ENCODE measurements at regions not wholly inside any gene's neighbourhood (a gene's known extent, or its start where the extent isn't known, plus 50 kb on each side); places are given as distances from the start of the nearest gene placed in this dataset.

DNA sequence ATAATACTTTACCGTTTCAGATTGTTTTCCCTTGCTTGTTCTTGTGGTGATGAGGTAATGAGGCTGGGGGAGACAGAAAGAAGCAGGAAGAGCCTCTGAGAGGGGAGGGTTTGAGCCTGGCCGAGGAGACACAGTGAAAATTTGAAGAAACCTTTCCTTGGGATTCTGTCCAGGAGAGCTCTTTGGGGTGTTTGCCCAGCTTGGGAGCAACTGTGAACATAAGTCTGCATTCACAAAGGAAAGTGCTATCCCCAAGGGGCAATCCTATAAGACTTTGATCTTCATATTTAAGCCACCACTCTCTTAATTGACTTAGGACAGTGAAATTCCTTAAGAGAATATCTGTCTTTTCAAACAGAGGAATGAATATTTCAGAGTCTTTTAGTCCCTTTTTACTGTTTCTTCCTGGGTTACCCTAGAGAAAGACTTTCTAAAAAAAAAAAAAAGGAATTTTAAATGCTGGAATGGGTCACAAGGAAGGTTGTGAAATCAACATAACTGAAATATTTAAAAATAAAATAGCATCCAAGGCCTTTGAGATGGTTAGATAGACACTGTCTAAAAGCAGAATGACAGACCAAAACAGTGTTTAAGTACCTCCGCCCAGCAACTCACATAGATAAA is 52.5 kb upstream of the STAM2 start:
- no peak overlapping the region for H3K4me3 ChIP-seq
- H3K36me3 ChIP-seq = no peaks in the 10 kb centered on the region
- H3K27me3 ChIP-seq (replicated peaks) = no peaks in the 10 kb centered on the region
- no peaks in the 10 kb centered on the region for H3K9me3 ChIP-seq (replicated peaks)
- peaks cover 13% of the 10 kb centered on the region for H3K4me1 ChIP-seq (replicated peaks)
- no peak for DNase-seq (ENCODE audit: low read depth in 1 of 2, low spot score in 2 of 2)
- no peak overlapping the region for H3K27ac ChIP-seq

DNA sequence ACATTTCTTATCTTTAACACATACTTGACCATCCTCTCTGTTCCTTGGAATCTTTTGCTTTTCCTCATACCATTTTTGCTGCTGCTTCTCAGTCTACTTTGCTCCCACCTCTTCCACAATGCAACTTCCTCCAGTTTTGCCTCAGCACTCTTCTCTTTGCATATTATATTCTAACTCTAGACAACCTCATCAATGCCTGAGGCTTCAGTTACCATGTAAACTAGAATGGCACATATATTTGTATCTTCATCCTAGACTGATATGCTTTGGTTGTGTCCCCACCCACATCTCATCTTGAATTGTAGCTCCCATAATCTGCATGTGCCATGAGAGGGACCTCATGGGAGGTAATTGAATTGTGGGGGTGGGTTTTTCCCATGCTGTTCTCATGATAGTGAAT is 55.9 kb upstream of the STAM2 start:
- Histone ChIP-seq H3K27ac (no peak overlapping the region), H3K36me3 (no peaks in the 10 kb centered on the region), H3K27me3 (replicated peaks) (no peaks in the 10 kb centered on the region), H3K9me3 (replicated peaks) (no peaks in the 10 kb centered on the region), H3K4me1 (replicated peaks) (no peaks in the 10 kb centered on the region), H3K4me3 (no peak overlapping the region)
- no peak for DNase-seq (ENCODE audit: low read depth in 1 of 2, low spot score in 2 of 2)

DNA sequence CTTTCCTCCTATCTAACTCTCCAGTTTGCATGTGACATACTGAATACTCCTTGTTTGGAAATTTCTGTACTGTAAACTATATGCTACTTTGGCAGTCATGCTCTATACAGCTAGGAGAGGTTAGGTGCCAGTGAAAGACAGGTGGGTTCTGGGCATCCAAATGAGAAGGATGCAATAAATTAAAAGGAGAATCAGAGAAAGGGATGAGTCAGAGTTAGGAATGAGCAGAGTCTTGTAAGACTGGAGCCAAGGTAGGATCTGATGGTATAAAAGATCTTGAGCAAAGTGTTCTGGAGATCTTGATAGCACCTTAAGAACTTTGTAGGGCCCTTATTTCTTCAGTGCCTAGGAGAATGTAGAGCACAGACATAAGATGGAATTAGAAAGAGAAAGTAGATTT is 58.7 kb upstream of the STAM2 start:
- Histone ChIP-seq H3K27ac (no peak overlapping the region), H3K9me3 (replicated peaks) (no peaks in the 10 kb centered on the region; the same call in 1 of the 2 replicates), H3K4me1 (replicated peaks) (no peaks in the 10 kb centered on the region), H3K27me3 (replicated peaks) (no peaks in the 10 kb centered on the region), H3K36me3 (no peaks in the 10 kb centered on the region), H3K4me3 (no peak overlapping the region)
- no peak for DNase-seq (ENCODE audit: low read depth in 1 of 2, low spot score in 2 of 2)

DNA sequence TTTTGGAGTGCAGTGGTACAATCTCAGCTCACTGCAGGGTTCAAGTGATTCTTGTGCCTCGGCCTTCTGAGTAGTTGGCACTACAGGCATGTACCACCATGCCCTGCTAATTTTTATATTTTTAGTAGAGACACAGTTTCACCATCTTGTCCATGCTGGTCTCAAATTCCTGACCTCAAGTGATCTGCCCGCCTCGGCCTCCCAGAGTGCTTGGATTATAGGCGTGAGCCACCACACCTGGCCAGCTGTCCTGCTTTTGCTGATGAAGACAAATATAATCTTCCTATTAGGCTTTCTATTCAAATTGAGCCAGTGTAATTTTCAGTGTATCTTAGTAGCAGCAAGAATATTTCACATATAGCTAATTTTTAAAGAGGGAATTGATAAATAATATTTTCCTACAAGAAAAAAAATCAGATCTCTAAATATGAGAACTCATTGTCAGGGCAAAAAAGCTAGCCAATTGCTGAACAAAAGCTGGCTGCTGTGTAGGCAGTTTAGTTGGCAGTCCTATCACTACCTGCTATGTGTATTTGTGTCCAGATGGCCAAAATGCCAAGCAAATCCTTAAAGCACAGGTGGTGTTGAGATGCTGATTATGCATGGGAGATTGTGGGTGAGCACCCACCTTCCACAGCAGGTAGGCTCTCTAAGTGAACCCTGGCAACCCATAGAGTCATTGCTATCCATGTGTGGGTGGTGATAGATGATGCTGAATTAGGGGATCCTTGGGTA is 60.8 kb upstream of the STAM2 start:
- no peak overlapping the region for H3K27ac ChIP-seq
- H3K27me3 ChIP-seq (replicated peaks) = no peaks in the 10 kb centered on the region
- no peak overlapping the region for H3K4me3 ChIP-seq
- H3K4me1 ChIP-seq (replicated peaks) = peaks cover 6% of the 10 kb centered on the region
- H3K36me3 ChIP-seq = no peaks in the 10 kb centered on the region
- peaks cover 6% of the 10 kb centered on the region; the same call in 1 of the 2 replicates for H3K9me3 ChIP-seq (replicated peaks)
- DNase-seq (ENCODE audit: low read depth in 1 of 2, low spot score in 2 of 2) = no peak

DNA sequence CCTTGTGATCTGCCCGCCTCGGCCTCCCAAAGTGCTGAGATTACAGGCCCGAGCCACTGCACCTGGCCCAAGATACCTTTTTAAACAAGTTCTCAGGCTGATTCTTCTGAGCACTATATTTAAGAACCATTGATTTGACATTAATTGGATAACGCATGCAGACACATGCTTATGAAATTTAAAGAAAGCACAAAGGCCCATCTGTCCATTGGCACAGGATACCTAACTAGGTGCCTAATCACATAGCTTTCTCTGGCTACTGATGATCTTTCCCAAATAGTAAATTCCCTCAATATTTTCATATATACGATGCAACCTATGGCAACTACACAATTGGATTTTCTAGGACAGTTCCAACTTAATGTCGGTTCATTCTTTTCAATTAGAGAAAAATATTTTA is 62.5 kb upstream of the STAM2 start:
- no peak for DNase-seq (ENCODE audit: low read depth in 1 of 2, low spot score in 2 of 2)
- no peak overlapping the region for H3K4me3 ChIP-seq
- peaks cover 6% of the 10 kb centered on the region; the same call in 1 of the 2 replicates for H3K9me3 ChIP-seq (replicated peaks)
- peaks cover 7% of the 10 kb centered on the region for H3K4me1 ChIP-seq (replicated peaks)
- H3K27ac ChIP-seq = no peak overlapping the region
- H3K36me3 ChIP-seq = no peaks in the 10 kb centered on the region
- no peaks in the 10 kb centered on the region for H3K27me3 ChIP-seq (replicated peaks)

DNA sequence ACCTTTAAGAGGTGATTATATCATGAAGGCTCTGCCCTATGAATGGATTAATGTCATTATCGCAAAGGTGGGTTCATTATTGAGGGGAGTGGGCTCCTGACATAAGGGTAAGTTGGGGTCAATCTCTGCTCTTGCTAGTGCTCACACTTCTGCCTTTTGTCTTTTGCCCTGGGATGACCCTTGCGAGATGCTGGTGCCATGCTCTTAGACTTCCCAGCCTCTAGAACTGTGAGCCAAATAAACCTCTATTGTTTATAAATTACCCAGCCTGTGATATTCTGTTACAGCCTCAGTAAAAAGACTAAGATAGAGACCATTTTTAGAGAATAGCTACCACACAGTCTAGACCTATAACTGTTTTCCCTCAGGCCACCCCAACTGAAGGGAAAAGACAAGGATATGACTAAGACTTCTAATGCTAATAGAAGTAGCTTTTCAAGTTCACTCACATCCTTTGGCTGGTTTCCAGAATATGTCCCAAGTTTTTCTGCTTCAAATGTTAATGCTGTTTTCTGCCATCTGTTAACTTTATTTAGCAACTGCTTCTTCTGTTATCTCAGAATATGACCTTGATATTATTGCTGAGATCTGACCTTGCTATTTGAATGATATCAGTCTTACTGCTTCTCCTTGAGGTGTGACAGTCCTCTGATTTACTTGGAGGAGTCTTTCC is 65.1 kb upstream of the STAM2 start:
- Histone ChIP-seq H3K4me3 (no peak overlapping the region), H3K36me3 (no peaks in the 10 kb centered on the region), H3K9me3 (replicated peaks) (peaks cover 6% of the 10 kb centered on the region; the same call in 1 of the 2 replicates), H3K27me3 (replicated peaks) (no peaks in the 10 kb centered on the region), H3K27ac (no peak overlapping the region), H3K4me1 (replicated peaks) (peaks cover 7% of the 10 kb centered on the region)
- peak in 1 of 2 experiments; percentile 10 for DNase-seq (ENCODE audit: low read depth in 1 of 2, low spot score in 2 of 2)

DNA sequence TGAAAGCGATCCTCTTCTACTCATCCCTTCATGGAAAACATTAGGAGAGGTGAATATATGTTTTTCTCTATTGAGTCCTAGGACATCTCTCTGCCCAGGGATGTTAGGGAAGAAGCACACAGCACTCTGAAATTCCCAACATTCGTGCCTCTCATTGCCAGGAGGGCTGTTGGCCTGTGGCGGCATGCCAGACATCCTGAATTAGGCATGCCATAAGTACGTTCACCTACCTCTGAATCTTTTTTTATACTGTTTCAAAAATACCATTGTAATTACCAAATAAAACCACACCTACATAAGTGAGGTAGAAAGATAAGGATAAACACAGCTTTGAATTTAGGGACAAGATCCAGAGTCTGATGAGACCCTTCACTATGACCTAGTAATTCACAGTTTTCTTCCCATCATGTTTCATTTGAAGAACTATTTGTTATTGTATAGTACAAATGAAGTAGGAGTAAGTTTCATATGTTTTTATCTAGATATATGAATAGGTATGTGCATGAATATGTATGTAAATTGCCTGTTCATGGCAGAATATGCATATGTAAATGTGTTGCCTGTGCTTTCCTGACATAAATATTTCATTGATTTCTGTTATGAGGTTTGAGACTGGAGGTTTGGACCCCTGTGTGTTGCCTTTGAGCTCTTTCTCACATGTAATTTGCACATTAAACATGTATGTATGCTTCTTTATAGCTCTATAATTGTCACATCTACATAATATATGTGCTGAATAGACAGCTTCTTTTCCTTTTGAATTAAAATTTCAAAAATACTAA is 66.6 kb upstream of the STAM2 start:
- Histone ChIP-seq H3K36me3 (no peaks in the 10 kb centered on the region), H3K27me3 (replicated peaks) (no peaks in the 10 kb centered on the region), H3K9me3 (replicated peaks) (peaks cover 6% of the 10 kb centered on the region; the same call in 1 of the 2 replicates), H3K4me3 (no peak overlapping the region), H3K4me1 (replicated peaks) (peaks cover 7% of the 10 kb centered on the region), H3K27ac (no peak overlapping the region)
- no peak for DNase-seq (ENCODE audit: low read depth in 1 of 2, low spot score in 2 of 2)

DNA sequence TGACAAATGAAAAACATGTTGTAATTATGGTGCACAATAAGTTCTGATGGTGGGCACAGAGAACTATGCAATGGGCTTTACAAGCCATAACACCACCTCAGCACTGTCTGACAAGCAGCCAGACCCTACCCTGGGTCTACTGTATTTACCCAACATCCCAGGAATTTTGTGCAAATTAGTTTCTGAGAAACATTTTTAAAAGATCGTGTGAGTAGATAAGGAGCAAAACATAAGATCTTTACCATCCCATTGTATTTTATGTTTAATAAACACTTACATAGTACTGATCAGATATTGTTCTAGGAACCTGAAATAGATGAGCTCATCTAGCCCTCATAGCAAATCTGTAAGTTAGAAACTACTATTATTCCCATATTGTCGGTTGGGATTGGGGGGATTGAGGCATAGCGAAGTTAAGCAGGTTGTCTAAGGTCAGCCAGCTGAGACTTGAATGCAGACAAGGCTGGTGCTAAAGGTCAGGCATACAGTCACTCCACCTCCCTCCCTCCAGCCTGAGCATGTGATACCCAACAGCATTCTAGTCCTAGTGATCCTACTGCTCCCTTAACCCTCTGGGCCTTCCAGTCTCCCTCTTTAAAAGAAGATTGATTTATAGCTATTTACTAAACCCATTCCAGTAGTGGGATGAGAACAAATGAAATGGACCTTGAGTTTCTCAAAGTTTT is 67.4 kb upstream of the STAM2 start:
- H3K27me3 ChIP-seq (replicated peaks) = no peaks in the 10 kb centered on the region
- H3K36me3 ChIP-seq = no peaks in the 10 kb centered on the region
- DNase-seq (ENCODE audit: low read depth in 1 of 2, low spot score in 2 of 2) = no peak
- H3K27ac ChIP-seq = no peak overlapping the region
- peaks cover 7% of the 10 kb centered on the region for H3K4me1 ChIP-seq (replicated peaks)
- H3K4me3 ChIP-seq = no peak overlapping the region
- peaks cover 6% of the 10 kb centered on the region; the same call in 1 of the 2 replicates for H3K9me3 ChIP-seq (replicated peaks)

DNA sequence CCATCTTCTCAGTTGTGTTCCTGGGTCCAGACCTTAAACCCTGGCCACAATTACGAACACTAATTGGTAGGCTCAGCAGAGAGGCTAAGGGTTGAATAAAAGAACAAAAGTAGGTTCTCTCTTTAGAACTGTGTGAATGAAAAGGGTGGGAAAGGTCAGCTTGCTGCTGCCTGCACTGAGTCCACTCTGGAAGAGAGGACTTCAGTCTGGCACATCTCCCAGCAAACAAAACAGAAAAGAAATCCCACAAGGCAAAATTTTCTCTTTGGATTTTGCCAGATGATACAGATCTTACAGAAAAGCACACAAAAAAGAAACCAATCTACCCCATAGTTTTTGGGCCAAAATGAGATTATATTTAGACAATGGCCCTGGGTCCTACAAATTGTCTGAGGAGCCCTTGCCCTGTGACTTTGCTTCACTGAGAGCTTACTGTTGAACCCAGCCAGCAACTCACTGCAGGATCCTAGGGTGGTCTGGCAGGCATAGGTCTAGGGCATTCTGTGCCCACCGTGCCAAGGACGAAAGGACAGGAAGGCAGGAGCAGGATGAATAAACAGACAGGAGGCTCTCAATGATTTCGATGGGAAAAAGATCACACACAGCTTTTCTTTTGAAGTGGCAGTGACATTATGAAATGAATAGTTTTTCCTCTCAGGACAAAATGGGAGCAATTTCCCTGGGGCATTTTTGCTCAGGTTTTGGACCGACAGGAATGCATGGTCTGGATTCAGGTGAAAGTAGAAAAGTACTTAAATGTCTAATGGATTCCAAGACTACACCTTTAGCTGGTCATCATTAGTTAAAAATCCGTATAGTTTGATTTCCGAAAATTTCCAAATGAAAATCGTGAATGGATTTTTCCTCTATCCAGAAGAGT is 68.4 kb upstream of the STAM2 start:
- no peak overlapping the region for H3K27ac ChIP-seq
- H3K9me3 ChIP-seq (replicated peaks) = peaks cover 6% of the 10 kb centered on the region; the same call in 1 of the 2 replicates
- no peak for DNase-seq (ENCODE audit: low read depth in 1 of 2, low spot score in 2 of 2)
- no peaks in the 10 kb centered on the region for H3K36me3 ChIP-seq
- no peak overlapping the region for H3K4me3 ChIP-seq
- no peaks in the 10 kb centered on the region for H3K27me3 ChIP-seq (replicated peaks)
- H3K4me1 ChIP-seq (replicated peaks) = peaks cover 7% of the 10 kb centered on the region

DNA sequence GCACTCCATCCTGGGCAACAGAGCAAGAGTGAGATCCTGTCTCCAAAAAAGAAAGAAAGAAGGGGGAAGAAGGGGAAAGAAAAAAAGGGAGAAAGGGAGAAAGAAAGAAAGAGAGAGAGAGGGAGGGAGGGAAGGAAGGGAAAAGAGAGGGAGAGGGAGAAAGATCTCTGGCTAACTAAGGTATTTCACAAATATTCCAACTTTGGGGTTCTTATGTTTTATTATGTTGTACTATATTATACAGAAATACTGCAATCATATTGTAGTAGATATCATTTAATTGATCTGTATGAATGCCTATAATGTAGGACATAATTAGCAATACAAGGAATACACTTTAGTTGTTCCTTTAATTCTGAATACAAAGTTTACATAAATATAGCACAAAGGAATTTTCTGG is 70.1 kb upstream of the STAM2 start:
- Histone ChIP-seq H3K4me1 (replicated peaks) (peaks cover 7% of the 10 kb centered on the region), H3K27me3 (replicated peaks) (no peaks in the 10 kb centered on the region), H3K9me3 (replicated peaks) (no peaks in the 10 kb centered on the region; the same call in 1 of the 2 replicates), H3K27ac (no peak overlapping the region), H3K4me3 (no peak overlapping the region), H3K36me3 (no peaks in the 10 kb centered on the region)
- no peak for DNase-seq (ENCODE audit: low read depth in 1 of 2, low spot score in 2 of 2)

DNA sequence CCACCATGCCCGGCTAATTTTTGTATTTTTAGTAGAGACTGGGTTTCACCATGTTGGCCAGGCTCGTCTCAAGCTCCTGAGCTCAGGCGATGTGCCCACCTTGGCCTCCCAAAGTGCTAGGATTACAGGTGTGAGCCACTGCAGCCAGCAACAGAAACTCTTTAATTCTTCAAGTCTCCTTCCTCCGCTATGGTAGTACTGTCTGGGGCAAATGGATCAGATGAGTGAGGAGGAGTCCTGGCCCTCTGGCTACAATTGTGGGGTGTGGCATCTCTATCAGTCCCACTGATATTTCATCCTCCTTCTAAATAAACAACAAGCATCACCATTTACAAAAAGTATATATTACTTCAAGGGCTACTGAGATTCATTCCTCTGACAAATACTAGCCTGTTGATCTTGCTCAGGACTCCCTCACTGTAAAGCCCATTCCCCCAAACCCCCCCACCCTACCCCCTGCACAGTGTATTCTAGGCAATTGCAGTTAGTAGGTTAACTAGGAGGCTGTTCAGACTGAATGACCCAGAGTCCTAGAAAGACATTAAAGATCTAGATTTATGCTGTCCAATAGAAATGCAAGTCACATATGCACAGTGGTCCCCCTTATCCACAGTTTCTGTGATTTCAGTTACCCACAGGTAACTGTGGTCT is 71.2 kb upstream of the STAM2 start:
- Histone ChIP-seq H3K4me1 (replicated peaks) (no peaks in the 10 kb centered on the region), H3K27ac (no peak overlapping the region), H3K36me3 (no peaks in the 10 kb centered on the region), H3K4me3 (no peak overlapping the region), H3K27me3 (replicated peaks) (no peaks in the 10 kb centered on the region), H3K9me3 (replicated peaks) (no peaks in the 10 kb centered on the region)
- no peak for DNase-seq (ENCODE audit: low read depth in 1 of 2, low spot score in 2 of 2)

DNA sequence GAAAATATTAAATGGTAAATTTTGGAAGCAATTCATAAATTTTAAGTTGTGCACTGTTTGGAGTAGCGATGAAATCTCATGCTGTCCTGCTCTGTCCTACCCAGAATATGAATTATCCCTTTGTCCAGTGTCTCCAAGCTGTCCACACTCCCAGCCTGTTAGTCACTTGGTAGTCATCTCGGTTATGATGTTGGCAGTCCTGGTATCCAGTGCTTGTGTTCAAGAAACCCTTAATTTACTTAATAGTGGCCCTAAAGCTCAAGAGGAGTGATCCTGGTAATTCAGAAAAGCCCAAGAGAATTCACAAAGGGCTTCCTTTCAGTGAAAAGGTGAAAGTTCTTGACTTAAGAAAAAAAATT is 71.8 kb upstream of the STAM2 start:
- DNase-seq (ENCODE audit: low read depth in 1 of 2, low spot score in 2 of 2) = no peak
- Histone ChIP-seq H3K4me1 (replicated peaks) (no peaks in the 10 kb centered on the region), H3K27ac (no peak overlapping the region), H3K36me3 (no peaks in the 10 kb centered on the region), H3K27me3 (replicated peaks) (no peaks in the 10 kb centered on the region), H3K4me3 (no peak overlapping the region), H3K9me3 (replicated peaks) (no peaks in the 10 kb centered on the region)
